Epidermal melanocyte (primary cell): ENCODE measurements at regions not wholly inside any gene's neighbourhood (a gene's known extent, or its start where the extent isn't known, plus 50 kb on each side); places are given as distances from the start of the nearest gene placed in this dataset.

Experiments
- DNase-seq: peaks from one replicate; pipeline ENCODE4 v3.0.0; 2011; ENCODE audit warnings: low spot score; ENCODE audit not compliant: insufficient read length

GRCh38 chr3:34011171-34012101 is 213.0 kb downstream of the PDCD6IP start:
- DNase-seq: no peak

- DNase-seq: peak; percentile 84
Measured at GRCh38 chr3:34012102-34012461, 213.7 kb downstream of the PDCD6IP start.

- DNase-seq: no peak
Measured at GRCh38 chr3:34013818-34014570, 215.6 kb downstream of the PDCD6IP start.

GRCh38 chr3:34015204-34016142 is 217.0 kb downstream of the PDCD6IP start:
- no peak for DNase-seq

GRCh38 chr3:34016925-34017587 is 218.6 kb downstream of the PDCD6IP start:
- DNase-seq: no peak

DNA sequence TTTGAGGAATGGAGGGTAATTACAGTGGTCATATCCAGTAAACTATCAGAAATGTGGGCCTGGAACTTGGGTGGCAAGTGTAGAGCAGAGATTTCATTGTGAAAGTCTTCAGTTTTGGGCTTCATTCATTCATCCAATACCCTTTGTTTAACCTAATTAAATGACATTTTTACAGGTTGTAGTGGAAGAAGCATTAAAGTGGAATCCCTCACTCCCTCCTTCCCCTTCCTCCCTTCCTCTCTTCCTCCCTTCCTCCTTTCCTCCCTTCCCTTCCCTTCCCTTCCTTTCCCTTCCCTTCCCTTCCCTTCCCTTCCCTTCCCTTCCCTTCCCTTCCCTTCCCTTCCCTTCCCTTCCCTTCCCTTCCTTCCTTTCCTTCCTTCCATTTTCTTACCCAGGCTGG is 219.3 kb downstream of the PDCD6IP start:
- no peak for DNase-seq

GRCh38 chr3:34019158-34019557 is 220.7 kb downstream of the PDCD6IP start:
- no peak for DNase-seq

GRCh38 chr3:34020170-34020569 is 221.7 kb downstream of the PDCD6IP start:
- DNase-seq: no peak

- DNase-seq: no peak
Measured at GRCh38 chr3:34020726-34021680, 222.6 kb downstream of the PDCD6IP start.

- DNase-seq: no peak
Measured at GRCh38 chr3:34022147-34022546, 223.7 kb downstream of the PDCD6IP start.

GRCh38 chr3:34024447-34025240 is 226.2 kb downstream of the PDCD6IP start:
- no peak for DNase-seq

DNA sequence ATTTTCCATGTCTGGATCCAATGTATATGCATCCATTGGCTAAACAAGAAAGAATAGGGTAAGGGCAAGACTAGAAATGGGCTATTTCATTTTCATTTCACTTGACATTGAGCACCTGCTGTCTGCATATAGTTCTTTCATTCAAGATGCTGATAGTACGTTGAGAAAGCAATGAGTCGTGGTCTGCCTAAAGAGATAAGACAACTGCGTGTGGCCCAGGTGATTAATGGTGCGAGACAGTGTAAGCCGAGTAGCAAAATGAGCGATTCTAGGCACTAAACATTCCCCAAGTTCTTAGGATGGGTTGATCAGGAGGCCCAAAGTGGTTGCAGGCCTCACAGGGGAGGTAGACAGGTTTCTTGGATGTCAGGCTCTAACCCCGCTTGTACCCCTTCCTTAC is 235.4 kb downstream of the PDCD6IP start:
- no peak for DNase-seq

DNA sequence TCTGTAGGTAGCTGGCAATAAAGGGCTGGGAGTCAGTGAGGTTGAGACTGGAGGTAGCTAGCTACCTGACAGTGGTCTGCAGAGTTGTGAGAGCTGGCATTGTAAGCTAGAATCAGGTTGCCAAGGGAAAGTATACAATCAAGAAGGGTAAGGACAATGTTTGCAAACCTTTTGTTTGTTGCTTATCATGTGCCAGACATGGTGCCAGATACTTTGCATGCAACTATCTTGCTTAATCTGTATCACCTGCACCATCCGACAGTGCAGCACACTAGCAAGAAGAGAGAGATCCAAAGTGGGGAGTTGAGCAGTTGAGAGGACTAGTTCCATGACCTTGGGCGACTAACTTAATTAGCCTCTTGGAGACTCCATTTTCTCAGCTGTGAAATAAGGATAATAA is 236.4 kb downstream of the PDCD6IP start:
- DNase-seq: no peak

GRCh38 chr3:34035775-34036174 is 237.3 kb downstream of the PDCD6IP start:
- DNase-seq: no peak

DNA sequence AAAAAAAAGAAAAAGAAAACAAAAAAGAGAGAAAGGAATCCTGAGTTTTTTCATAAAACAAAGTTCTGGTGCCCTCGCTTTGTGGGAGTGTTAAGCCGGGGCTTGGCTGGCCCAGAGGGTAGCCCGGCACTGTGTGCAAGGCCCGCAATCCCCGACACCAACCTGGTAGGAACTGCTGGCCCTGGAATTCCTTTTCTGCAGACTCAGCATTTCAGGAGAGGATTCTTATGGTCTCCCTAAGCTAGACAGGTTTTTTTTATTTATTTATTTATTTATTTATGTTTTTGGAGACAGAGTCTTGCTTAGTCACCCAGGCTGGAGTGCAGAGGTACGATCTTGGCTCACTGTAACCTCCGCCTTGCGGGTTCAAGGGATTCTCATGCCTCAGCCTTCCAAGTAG is 238.8 kb downstream of the PDCD6IP start:
- DNase-seq: no peak

- DNase-seq: no peak
Measured at GRCh38 chr3:34038131-34038530, 239.7 kb downstream of the PDCD6IP start.

GRCh38 chr3:34046154-34046553 is 247.7 kb downstream of the PDCD6IP start:
- no peak for DNase-seq

DNA sequence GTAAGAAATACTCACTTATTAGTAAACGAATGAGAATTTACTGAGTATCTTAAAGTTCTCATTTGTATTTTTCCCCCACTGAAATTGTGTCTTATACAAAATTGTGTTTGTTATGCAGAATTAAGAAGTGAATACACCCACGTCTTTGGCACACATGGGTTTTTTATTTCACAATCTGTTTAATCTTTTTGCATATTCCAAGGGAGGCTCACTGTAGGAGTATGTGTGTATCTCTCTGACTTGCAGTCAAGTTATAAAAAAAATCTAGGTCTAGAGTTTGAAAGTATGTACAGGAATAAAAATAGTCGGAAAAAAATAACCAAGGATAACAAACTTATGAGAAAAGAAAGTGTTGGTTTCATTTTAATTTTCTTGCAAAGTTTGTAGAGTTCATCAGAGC is 255.2 kb downstream of the PDCD6IP start:
- no peak for DNase-seq
